ENCODE measurements at regions not wholly inside any gene's neighbourhood (a gene's known extent, or its start where the extent isn't known, plus 50 kb on each side); places are given as distances from the start of the nearest gene placed in this dataset.

GRCh38 chr12:124668602-124669001, 101.2 kb upstream of the NCOR2 start:
- Histone ChIP-seq H3K9me3 (ENCODE audit: low read depth) (no peaks in the 10 kb centered on the region), H3K4me1 (ENCODE audit: low read depth) (no peaks in the 10 kb centered on the region), H3K36me3 (no peaks in the 10 kb centered on the region), H3K27ac (no peak overlapping the region), H3K4me3 (no peak overlapping the region), H3K27me3 (no peaks in the 10 kb centered on the region)
- no peak for TF ChIP-seq CTCF (IDR thresholded peaks at IDR 0.05; ENCODE audit: low read depth, low read length)
- DNase-seq (ENCODE audit: low read depth in 1 of 2, low spot score in 1 of 2) = peak in 1 of 2 donors; percentile 65

- Histone ChIP-seq H3K4me3 (no peak overlapping the region), H3K9me3 (ENCODE audit: low read depth) (no peaks in the 10 kb centered on the region), H3K4me1 (ENCODE audit: low read depth) (no peaks in the 10 kb centered on the region), H3K27ac (no peak overlapping the region), H3K36me3 (no peaks in the 10 kb centered on the region), H3K27me3 (no peaks in the 10 kb centered on the region)
- DNase-seq (ENCODE audit: low read depth in 1 of 2, low spot score in 1 of 2) = peak in 1 of 2 donors; percentile 50
- TF ChIP-seq CTCF (IDR thresholded peaks at IDR 0.05; ENCODE audit: low read depth, low read length) = no peak
Measured at GRCh38 chr12:124667506-124668326, 100.3 kb upstream of the NCOR2 start.

- H3K27me3 ChIP-seq = no peaks in the 10 kb centered on the region
- H3K27ac ChIP-seq = no peak overlapping the region
- H3K4me1 ChIP-seq (ENCODE audit: low read depth) = no peaks in the 10 kb centered on the region
- H3K36me3 ChIP-seq = no peaks in the 10 kb centered on the region
- H3K4me3 ChIP-seq = no peak overlapping the region
- TF ChIP-seq CTCF (IDR thresholded peaks at IDR 0.05; ENCODE audit: low read depth, low read length) = no peak
- DNase-seq (ENCODE audit: low read depth in 1 of 2, low spot score in 1 of 2) = no peak
- no peaks in the 10 kb centered on the region for H3K9me3 ChIP-seq (ENCODE audit: low read depth)
Measured at GRCh38 chr12:124666722-124667259, 99.4 kb upstream of the NCOR2 start.

- Histone ChIP-seq H3K9me3 (ENCODE audit: low read depth) (no peaks in the 10 kb centered on the region), H3K27me3 (no peaks in the 10 kb centered on the region), H3K4me1 (ENCODE audit: low read depth) (no peaks in the 10 kb centered on the region), H3K36me3 (no peaks in the 10 kb centered on the region), H3K4me3 (no peak overlapping the region), H3K27ac (no peak overlapping the region)
- DNase-seq (ENCODE audit: low read depth in 1 of 2, low spot score in 1 of 2) = peak in 1 of 2 donors; percentile 75
- no peak for TF ChIP-seq CTCF (IDR thresholded peaks at IDR 0.05; ENCODE audit: low read depth, low read length)
Measured at GRCh38 chr12:124665511-124665910, 98.1 kb upstream of the NCOR2 start.

- TF ChIP-seq CTCF (IDR thresholded peaks at IDR 0.05; ENCODE audit: low read depth, low read length) = no peak
- H3K4me3 ChIP-seq = no peak overlapping the region
- no peaks in the 10 kb centered on the region for H3K9me3 ChIP-seq (ENCODE audit: low read depth)
- no peaks in the 10 kb centered on the region for H3K27me3 ChIP-seq
- no peaks in the 10 kb centered on the region for H3K4me1 ChIP-seq (ENCODE audit: low read depth)
- DNase-seq (ENCODE audit: low read depth in 1 of 2, low spot score in 1 of 2) = peak in 1 of 2 donors; percentile 70
- H3K36me3 ChIP-seq = no peaks in the 10 kb centered on the region
- no peak overlapping the region for H3K27ac ChIP-seq
Measured at GRCh38 chr12:124664395-124665111, 97.1 kb upstream of the NCOR2 start.

All from cardiac muscle cell (in vitro differentiated cells and primary cell).